HK-2 (cell line): ENCODE measurements at regions not wholly inside any gene's neighbourhood (a gene's known extent, or its start where the extent isn't known, plus 50 kb on each side); places are given as distances from the start of the nearest gene placed in this dataset.

ENCODE experiments used
- DNase-seq: peaks from one replicate; pipeline ENCODE4 v3.0.0-alpha.2; 2018; ENCODE audit not compliant: unreplicated experiment

DNA sequence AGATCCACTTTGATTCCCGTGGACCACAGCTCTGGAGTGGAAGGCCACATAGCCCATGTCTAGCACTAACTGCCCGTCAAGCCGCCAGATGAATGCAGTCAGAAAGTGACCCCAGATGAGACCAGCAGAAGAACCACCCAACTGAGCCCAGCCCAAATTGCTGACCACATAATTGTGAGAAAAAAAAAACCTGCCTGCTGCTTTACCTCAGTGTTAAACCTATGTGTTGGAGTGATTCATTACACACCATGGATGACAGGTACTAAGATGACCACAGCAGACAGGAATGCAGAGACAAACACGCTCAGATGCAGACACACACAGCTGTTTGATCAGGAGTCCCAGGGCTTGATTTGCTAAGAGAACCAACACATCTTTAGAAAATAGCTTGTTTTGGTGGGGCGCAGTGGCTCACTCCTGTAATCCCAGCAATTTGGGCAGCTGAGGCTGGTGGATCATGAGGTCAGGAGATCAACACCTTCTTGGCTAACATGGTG is 168.1 kb upstream of the PPP2R2D start:
- no peak for DNase-seq

DNA sequence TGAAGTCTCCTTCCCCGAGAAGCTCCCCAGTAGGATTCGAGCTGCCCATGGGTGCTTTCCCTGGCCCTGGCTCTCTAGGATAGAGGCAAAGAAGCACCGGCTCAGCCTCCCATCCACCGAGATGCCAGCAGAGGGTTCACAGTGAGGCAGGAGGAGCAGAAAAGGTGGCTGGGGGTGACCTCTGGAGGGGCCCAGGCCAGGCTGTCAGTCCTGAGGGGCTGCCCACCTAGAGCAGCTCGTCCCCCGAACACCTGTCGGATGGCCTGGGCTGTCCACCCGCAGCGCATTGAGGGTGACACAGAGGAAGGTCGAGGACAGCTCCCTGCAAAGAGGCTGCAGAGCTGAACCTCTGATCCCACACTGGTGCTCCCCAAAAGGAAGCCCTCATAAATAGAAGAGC is 167.2 kb upstream of the PPP2R2D start:
- DNase-seq: no peak

DNA sequence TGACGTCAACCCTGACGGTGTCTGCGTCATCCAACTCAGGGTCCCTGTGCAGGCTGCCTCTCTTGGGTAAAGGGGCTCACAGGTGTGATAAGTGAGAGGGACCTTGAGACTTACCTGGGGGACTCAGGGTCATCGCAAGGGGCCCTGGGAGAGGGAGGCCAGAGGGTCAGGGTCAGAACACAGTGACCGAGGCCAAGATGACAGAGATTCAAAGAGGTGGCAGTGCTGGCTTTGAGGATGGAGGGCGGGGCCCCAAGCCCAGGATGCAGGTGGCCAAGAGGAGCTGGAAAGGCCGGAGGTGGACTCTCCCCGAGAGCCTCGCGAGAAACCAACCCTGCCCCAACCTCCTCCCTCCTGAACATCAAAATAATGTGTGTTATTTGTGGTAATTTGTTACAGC is 165.2 kb upstream of the PPP2R2D start:
- no peak for DNase-seq

DNA sequence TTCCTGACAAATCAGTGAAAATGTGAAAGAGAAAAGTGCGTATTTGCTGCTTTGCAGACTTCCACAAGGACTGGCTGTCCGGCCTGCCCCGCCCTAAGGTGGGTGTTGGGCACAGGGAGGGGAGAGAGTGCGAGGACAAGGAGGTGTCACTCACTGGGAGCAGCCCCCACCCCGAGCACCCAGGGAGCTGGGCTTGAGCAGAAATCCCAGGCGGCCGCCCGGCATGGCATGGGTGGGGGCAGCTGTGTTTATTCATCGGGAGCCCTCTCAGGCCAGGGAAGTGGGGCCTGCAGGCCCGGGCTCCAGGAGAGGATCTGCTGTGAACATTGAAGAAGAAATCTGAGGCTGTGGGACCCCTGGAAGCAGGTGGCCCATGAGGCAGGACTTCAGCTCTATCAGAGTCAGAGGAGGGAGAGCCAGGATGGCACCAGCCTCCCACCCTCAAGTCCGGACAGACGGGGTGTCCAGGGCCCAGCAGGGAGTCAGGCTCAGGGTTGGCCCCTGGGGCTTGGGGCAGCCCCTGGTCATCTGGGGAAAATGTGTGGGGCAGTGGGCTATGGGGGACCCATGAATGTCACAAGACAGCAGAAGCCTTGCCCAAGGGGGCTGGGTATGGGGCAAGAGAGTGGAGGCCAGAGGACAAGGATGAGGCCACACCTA is 164.4 kb upstream of the PPP2R2D start:
- DNase-seq: no peak

DNA sequence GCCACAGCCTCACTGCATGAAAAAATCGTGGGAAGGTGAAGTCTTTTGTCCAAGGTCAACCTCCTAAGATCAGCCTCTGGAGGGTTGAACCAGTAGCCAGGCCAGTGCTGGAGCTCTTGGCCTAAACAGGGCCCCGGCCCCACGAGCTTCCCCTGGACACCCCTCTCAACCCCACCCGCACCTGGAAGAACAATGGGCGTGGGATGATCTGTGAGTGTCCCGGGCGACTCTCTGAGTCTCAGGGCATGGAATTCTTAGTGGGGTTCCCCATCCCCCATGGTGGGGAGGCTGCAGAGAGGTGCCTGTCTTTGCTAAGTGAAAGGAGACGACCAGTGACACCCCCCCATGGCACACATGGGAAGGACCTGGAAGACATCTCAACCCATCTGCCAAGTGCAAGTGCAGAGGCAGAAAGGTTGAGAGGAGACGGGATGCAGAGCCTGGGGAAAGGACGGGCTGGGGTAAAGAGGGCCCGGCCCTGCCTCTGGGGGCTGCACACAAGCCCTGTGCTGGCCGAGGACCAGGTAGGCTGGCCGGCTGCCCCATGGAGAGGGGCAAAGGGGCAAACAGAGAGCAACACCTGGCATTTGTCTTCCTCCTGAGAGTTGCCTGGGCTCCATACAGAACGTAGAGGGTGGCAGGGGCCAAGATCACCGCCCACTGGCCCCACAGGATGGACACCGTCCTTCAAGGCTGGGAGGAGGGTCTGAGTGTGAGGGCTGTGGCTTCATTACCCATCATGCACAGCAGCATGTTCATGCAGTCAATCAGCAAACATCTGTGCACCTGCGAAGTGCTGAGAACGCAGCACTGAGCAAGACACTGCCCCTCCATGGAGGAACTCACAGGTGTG is 163.0 kb upstream of the PPP2R2D start:
- no peak for DNase-seq

DNA sequence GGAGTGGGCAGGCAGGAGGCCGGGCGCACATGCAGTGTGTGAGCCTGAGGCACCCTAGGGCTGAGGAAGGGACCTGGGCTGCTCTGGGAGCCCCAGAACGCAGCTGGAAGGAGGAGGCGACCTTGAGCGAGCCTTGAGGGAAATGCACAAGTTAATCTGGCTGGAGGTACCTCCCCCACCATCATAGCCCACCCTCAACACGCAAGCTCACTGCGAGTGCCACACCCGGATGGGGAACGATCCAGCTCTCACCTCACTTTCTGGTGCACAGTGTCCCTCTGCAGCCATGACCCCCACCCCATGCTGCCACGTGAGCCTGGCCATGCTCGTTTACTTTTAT is 162.4 kb upstream of the PPP2R2D start:
- DNase-seq: no peak

DNA sequence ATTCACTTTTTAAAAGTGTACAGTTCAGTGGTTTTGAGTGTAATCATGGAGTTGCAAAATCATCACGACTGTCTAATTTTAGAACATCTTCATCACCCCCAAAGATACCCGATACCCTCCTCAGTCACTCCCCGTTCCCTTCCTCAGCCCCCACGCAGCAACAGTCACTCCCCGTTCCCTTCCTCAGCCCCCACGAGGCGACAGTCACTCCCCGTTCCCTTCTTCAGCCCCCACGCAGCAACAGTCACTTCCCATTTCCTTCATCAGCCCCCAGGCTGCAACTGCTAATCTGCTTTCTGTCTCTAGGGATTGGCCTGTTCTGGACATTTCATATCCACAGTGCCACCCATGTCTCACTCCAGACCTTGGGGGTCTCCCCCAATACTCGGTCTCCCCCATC is 161.6 kb upstream of the PPP2R2D start:
- no peak for DNase-seq

DNA sequence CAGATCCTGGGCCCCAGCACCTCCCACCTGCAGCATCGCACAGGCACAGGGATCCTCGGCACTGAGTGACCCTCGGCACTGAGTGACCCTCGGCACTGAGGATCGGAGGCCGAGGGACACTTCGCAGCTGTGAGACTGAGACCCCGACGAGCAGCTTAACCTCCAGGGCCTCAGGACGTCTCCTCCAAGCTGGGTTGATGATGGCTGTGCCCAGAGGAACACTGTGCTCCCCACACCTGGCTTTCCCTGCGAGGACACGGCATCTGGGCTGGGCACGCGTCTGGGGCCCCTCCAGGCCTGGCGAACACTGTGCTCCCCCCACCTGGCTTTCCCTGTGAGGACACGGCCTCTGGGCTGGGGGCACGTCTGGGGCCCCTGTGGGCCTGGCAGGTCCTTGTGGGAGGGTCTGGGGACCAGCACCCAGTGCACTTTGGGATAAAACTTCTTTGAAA is 158.3 kb upstream of the PPP2R2D start:
- no peak for DNase-seq

DNA sequence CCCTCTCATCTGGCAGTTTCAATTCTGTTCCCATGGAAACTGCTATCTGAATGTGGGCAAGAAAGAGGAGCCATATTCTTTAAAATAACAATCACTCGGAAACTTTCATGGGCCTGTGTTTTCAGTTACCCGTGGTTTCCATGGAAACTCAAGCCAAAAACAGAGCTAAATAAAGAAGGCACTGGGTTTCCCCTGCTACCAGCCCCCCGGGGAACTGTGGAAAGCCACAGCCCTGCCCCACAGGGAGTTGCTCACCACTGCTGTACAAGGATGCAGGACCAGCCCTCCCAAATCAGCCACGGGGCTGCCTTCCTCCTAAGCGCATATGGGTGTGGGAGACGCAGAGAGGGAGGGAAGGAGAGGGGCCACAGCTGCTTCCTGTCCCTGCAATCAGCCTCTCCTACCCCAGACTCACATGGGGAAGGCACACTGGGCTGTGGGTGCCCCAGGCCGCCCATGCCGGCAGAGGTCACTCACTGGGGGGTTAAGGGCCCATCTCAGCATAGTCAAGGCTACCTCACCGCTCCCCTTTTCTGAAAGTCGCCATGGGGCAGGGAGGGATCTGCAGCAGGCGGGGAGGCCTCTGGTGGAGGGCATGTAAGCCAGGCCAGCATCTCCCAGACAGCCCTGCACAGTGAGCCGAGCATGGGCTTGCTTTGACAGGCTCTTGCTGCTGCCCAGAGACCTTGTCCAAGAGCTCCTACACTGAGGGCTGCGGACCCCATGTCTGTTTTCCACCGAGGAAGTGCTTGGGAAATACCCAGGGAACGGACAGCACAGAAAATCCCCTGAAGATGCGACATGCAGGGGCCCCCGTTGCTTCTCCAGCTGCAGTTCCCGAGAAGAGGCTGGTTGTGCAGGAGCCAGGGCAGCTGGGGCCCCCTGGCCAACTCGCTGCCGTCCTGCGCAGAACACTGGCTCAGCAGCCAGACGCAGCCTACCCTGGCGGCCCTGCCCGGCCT is 157.3 kb upstream of the PPP2R2D start:
- no peak for DNase-seq

DNA sequence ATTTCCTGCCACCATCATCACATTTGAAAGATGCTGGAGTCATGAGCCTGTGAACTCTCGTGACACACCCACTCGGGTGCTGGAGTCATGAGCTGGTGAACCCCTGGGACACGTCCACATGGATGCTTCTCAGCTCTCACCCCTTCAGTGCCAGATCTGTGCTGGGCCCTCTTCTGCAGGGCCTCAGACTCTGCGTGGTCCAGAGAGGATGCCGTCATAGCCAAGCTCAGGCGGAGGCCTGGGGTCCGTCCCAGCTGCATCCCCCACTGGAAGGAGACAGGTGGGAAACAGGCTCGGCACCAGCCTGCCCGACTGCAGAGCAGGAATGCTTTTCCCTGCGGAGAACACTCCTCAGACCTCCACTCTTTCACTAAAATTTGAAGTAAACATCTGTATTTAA is 156.5 kb upstream of the PPP2R2D start:
- no peak for DNase-seq

DNA sequence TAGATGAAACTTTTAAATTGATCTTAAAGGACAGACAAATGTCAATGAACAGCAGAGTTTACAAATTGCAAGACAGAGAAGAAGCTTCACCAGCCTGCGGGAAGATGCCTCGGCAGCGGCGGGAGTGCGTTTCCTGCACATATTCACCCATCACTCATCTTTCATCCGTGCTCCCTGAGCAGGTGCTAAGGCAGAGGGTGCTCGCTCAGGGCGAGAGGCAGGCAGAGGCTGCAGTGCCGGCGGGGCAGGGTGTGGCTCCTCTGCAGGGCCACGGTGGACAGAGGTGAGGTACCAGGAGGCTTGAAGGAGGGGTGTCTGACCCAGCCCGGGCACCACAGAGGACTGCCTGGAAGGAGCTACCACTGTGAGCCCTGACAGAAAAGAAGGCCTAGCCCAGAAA is 155.2 kb upstream of the PPP2R2D start:
- DNase-seq: no peak

DNA sequence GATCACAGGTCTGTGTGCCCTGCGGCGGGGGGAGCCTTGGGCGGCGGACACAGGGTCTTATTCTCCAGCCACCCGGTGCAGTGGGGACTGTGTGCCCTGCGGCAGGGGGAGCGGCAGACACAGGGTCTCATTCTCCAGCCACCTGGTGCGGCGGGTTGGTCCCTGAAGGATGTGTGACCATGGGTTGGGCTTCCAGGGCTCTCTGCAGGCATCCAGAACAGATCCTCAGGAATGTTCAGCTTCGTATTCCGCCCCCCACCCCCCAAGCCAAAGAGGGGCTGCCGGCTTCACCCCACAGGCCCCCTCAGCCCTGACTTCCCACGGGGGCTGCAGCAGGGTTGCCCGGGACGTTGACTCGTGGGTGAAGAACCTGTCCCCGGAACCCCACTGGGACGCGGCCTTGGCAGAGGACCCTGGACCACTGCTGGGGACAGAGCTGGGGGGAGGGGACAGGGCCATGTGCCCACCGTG is 154.5 kb upstream of the PPP2R2D start:
- DNase-seq: no peak

DNA sequence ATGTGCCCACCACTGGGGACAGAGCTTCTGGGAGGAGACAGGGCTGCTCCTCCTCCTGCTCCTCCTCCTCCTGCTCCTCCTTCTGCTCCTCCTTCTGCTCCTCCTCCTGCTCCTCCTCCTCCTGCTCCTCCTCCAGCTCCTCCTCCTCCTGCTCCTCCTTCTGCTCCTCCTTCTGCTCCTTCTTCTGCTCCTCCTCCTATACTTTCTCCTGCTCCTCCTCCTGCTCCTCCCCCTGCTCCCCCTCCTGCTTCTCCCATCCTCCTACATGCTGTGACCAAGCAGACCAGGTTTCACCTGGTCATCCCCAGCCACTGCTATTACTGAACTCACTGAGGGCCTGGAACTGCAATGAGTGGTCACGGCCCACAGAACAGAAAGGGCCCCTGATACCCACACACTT is 154.0 kb upstream of the PPP2R2D start:
- DNase-seq: no peak

DNA sequence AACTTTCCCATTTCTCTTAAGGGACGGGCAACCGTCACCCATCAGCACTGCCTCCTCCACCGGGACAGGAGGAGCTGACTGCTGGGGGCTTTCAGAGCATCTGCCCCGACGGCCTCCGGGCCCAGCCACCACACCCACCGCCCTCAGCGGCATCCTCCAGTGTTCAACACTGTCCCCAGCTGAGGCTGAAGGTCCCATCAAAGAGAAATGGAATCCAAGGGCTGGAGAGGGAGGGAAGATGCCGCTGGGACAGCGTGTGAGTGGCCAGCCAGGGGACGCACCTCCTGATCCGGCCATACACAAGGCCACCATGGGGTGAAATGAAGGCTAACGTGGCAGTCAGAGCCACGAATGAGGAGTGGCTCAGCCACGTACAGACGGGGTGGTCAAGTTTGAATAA is 153.6 kb upstream of the PPP2R2D start:
- no peak for DNase-seq

DNA sequence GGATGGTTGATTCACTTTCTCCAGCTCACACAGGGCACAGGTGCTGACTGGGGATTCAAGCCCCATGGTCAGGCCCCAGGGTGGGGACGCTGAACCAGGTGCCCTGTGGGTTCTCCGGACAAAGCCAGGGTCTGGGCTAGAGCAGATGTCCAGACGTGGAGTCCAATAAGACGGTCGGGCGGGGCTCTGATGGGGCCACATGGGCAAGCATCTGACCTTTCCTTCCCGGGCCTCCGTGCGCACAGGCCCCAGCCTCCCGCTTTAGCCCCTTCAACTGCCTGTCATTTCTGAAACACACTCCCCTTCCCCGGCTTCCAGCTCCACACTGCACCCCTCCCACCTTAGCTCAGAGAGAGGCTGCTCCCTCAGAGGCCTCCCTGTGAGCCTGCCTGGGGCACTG is 153.0 kb upstream of the PPP2R2D start:
- DNase-seq: no peak

DNA sequence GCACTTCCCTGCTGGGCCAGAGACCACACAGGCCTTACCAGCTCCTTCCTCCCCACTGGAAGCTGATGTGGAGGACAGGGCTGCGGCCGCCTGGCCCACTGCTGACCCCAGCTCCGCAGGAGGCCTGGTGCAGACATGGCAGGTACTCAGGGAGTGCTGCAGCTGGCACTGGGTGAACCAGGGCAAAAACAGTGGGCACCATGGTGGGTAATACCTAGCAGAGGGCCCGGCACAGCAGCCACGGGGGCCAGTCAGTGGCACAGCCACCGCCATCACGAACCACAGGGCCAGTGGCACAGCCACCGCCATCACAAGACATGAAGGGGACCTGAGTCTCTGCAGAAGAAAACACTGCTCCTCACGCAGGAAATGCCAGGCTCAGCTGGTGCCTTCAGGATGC is 152.6 kb upstream of the PPP2R2D start:
- DNase-seq: no peak

DNA sequence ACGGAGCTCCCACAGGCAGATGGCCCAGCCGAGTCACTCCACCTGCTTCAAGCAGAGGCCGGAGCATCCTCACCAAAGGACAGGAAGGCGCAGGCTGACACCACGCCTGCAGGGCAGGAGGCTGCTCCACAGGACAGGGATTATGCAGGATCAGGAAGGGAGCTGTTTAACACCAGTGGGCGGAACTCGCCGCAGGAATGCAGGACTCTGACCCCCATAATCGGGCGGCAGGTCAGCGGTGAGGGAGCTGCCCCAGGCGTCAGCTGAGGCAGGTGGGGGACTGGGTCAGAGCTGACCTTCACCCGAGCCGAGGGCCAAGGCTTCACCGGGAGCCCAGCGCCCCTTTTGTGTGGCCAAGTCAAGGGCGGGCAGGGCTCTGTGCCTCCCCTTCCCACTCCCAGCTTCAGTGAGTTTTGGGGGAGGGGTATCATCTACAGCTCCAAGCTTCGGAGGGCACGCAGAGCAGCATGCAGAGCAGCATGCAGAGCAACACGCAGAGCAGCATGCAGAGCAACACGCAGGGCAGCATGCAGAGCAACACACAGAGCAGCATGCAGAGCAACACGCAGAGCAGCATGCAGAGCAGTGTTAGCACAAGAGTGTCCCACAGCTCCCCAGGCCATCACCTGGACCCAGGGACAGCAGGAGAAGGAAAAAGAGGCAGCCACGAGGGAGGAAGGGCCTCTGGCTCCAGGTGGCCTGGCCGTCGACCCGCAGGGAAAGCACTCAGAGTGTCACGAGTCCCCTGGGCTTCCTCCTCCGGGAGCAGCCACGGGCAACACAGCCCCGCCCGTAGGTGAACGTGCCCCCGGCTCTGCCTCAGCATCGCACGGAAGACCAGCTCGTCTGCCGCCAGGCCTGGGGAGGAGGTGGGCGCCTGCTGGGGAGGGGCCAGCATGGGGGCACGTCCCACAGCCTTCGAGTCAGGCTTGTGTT is 151.7 kb upstream of the PPP2R2D start:
- no peak for DNase-seq

DNA sequence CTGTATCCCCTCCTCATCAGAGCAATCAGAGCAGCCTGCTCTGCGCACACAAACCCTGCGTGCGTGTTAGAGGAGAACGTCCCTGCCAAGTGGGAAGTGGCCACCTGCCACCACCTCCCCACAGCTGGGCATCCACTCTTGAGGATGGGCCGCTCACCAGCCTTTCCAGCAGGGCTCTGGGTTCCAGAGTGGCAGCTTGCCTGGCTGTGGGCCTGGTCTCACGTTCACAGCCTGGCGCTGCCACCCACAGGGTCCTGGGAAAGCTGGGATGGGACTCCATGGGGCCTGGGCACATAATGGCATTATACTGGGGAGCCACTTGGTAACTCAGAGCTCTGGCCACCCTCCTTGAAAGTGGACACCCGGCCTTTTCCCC is 151.1 kb upstream of the PPP2R2D start:
- no peak for DNase-seq

DNA sequence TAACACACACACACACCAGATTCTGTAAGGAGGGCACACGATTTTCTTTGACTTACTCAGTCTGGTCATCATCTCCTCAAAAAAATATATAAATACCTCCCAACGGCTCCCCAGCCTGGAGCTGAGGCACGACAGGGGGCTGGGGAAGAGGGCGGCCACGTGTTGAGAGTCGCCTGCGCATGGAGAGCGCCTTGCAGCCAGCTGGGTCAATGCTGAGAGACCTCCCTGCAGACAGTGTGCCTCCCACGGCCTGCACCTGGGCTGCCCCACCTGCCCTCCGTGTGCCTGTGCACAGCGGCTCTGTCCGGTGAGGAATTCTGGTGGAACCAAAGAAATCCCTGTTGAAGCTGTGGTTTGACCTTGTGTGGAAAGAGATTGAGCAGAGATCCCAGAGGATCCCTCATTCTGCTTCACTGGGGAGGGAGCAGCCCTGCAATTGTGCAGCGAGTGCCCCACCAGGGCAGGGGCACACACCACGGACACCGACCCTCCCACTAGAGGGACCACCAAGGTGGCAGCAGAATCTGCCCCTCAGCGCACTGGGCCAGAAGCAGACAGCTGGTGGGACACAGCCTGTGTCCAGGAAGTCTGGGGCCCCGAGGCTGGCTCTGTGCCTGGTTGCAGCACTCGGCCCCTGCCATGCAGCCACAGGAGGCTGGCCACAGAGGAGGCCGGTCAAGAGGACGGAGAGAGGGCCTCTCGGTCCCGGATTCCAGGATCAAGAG is 150.5 kb upstream of the PPP2R2D start:
- DNase-seq: no peak
